ENCODE measurements at regions not wholly inside any gene's neighbourhood (a gene's known extent, or its start where the extent isn't known, plus 50 kb on each side); places are given as distances from the start of the nearest gene placed in this dataset.
"Not testable (repeated sequence)": the region's sequence is repeated elsewhere in the genome, so short reads cannot be mapped to it uniquely, and the experiment has no call there.

DNA sequence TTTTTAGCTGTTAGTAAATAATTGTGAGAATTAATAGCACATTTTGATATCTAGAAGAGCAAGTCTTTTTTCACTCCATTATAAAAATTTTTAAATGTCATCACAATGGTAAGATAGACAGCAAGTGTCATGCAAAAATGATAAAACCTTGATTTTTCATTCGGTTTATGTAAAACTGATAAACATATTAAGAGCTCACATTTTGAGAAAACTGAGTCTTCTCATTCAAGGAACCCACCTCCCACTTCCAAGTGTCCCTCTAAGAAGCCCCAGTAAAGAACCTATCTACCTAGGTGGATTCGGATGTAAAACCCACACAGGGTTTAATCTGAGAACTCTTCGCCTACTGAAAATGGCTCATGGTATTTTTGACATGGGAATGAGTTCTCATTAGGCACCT is 87.1 kb upstream of the CCDC180 start:
- peak; percentile 5; the same call in 2 of the 3 replicates for ATAC-seq
- peaks cover 38% of the 10 kb centered on the region for H3K4me1 Mint-ChIP-seq
- not testable (repeated sequence) for H3F3A ChIP-seq (replicated peaks; ENCODE audit: low read depth); H3K9me3 Mint-ChIP-seq; DNase-seq (ENCODE audit: low spot score); H2AFZ ChIP-seq; H3K27me3 ChIP-seq (ENCODE audit: insufficient read depth); H3K9me2 ChIP-seq (ENCODE audit: insufficient read depth); H3K36me3 ChIP-seq (ENCODE audit: insufficient read depth); H4K20me1 ChIP-seq (replicated peaks; ENCODE audit: insufficient read depth)
- peak overlapping the region; percentile 83 for H3K4me3 Mint-ChIP-seq
- peak overlapping the region; percentile 99 for H3K27ac Mint-ChIP-seq
- peaks cover 50% of the 10 kb centered on the region for H3K27me3 Mint-ChIP-seq (ENCODE audit: insufficient read depth, low read depth, poor library complexity)
- H3K36me3 Mint-ChIP-seq (ENCODE audit: low read depth) = peaks cover 55% of the 10 kb centered on the region
- H3K79me2 ChIP-seq (replicated peaks; ENCODE audit: insufficient read depth) = peaks cover 79% of the 10 kb centered on the region
- H3K4me1 ChIP-seq (ENCODE audit: insufficient read depth) = peaks cover 31% of the 10 kb centered on the region
- peak overlapping the region; percentile 49 for H3K4me3 ChIP-seq
- peak overlapping the region; percentile 98 for H3K27ac ChIP-seq (ENCODE audit: low read depth)
- H3K4me2 ChIP-seq = peak overlapping the region; percentile 69

GRCh38 chr9:97219443-97220140 is 87.9 kb upstream of the CCDC180 start:
- H3F3A ChIP-seq (replicated peaks; ENCODE audit: low read depth); H3K36me3 ChIP-seq (ENCODE audit: insufficient read depth); ATAC-seq; H3K9me2 ChIP-seq (ENCODE audit: insufficient read depth); H4K20me1 ChIP-seq (replicated peaks; ENCODE audit: insufficient read depth); H3K9me3 Mint-ChIP-seq; H2AFZ ChIP-seq; H3K27me3 ChIP-seq (ENCODE audit: insufficient read depth): not testable (repeated sequence)
- H3K27ac Mint-ChIP-seq = peak overlapping the region; percentile 99
- H3K27me3 Mint-ChIP-seq (ENCODE audit: insufficient read depth, low read depth, poor library complexity) = peaks cover 54% of the 10 kb centered on the region
- peak overlapping the region; percentile 69 for H3K4me2 ChIP-seq
- TF ChIP-seq NANOG (IDR thresholded peaks at IDR 0.05; ENCODE audit: borderline replicate concordance) (peak; percentile 97), POLR2AphosphoS5 (IDR thresholded peaks at IDR 0.05; ENCODE audit: low read depth) (peak; percentile 68)
- H3K4me3 ChIP-seq = peak overlapping the region; percentile 49
- peak overlapping the region; percentile 83 for H3K4me3 Mint-ChIP-seq
- peaks cover 36% of the 10 kb centered on the region for H3K4me1 Mint-ChIP-seq
- H3K36me3 Mint-ChIP-seq (ENCODE audit: low read depth) = peaks cover 64% of the 10 kb centered on the region
- peak overlapping the region; percentile 98 for H3K27ac ChIP-seq (ENCODE audit: low read depth)
- H3K79me2 ChIP-seq (replicated peaks; ENCODE audit: insufficient read depth) = peaks cover 83% of the 10 kb centered on the region
- peaks cover 28% of the 10 kb centered on the region for H3K4me1 ChIP-seq (ENCODE audit: insufficient read depth)
- DNase-seq (ENCODE audit: low spot score) = peak; percentile 82

DNA sequence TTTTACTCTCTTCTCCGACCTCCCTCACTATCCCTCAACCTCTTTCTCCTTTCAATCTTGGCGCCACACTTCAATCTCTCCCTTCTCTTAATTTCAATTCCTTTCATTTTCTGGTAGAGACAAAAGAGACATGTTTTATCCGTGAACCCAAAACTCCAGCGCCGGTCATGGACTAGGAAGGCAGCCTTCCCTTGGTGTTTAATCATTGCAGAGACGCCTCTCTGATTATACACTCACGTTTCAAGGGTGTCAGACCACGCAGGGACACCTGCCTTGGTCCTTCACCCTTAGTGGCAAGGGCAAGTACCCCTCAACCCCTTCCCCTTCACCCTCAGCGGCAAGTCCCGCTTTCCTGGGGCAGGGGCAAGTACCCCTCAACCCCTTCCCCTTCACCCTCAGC is 92.3 kb upstream of the CCDC180 start:
- H3K27ac ChIP-seq (ENCODE audit: low read depth) = peak overlapping the region; percentile 99
- not testable (repeated sequence) for H4K20me1 ChIP-seq (replicated peaks; ENCODE audit: insufficient read depth); H3K36me3 ChIP-seq (ENCODE audit: insufficient read depth); DNase-seq (ENCODE audit: low spot score); ATAC-seq; H3K9me2 ChIP-seq (ENCODE audit: insufficient read depth); H3K27me3 ChIP-seq (ENCODE audit: insufficient read depth); H3F3A ChIP-seq (replicated peaks; ENCODE audit: low read depth); H2AFZ ChIP-seq
- peaks cover 85% of the 10 kb centered on the region for H3K36me3 Mint-ChIP-seq (ENCODE audit: low read depth)
- 0 out of 2 replicates have a peak, but pooled peaks have one; percentile 12 for TF ChIP-seq POLR2AphosphoS5 (IDR thresholded peaks at IDR 0.05; ENCODE audit: low read depth)
- H3K27ac Mint-ChIP-seq = peak overlapping the region; percentile 93
- peaks cover 15% of the 10 kb centered on the region for H3K9me3 Mint-ChIP-seq
- peaks cover 35% of the 10 kb centered on the region for H3K4me1 ChIP-seq (ENCODE audit: insufficient read depth)
- H3K4me3 Mint-ChIP-seq = peak overlapping the region; percentile 83
- peaks cover 32% of the 10 kb centered on the region for H3K4me1 Mint-ChIP-seq
- H3K27me3 Mint-ChIP-seq (ENCODE audit: insufficient read depth, low read depth, poor library complexity) = peaks cover 36% of the 10 kb centered on the region
- peaks cover 90% of the 10 kb centered on the region for H3K79me2 ChIP-seq (replicated peaks; ENCODE audit: insufficient read depth)
- peak overlapping the region; percentile 88 for H3K4me3 ChIP-seq
- peak overlapping the region; percentile 66 for H3K4me2 ChIP-seq

- not testable (repeated sequence) for H3K36me3 ChIP-seq (ENCODE audit: insufficient read depth); H4K20me1 ChIP-seq (replicated peaks; ENCODE audit: insufficient read depth); ATAC-seq; H3K27me3 ChIP-seq (ENCODE audit: insufficient read depth); H2AFZ ChIP-seq; H3K9me2 ChIP-seq (ENCODE audit: insufficient read depth); H3F3A ChIP-seq (replicated peaks; ENCODE audit: low read depth)
- H3K4me1 Mint-ChIP-seq = peaks cover 32% of the 10 kb centered on the region
- Histone ChIP-seq H3K4me3 (peak overlapping the region; percentile 88), H3K4me1 (ENCODE audit: insufficient read depth) (peaks cover 35% of the 10 kb centered on the region), H3K79me2 (replicated peaks; ENCODE audit: insufficient read depth) (peaks cover 92% of the 10 kb centered on the region), H3K27ac (ENCODE audit: low read depth) (peak overlapping the region; percentile 99), H3K4me2 (peak overlapping the region; percentile 66)
- H3K27ac Mint-ChIP-seq = peak overlapping the region; percentile 93
- peaks cover 18% of the 10 kb centered on the region for H3K9me3 Mint-ChIP-seq
- TF ChIP-seq NANOG (IDR thresholded peaks at IDR 0.05; ENCODE audit: borderline replicate concordance) = peak; percentile 94
- peak; percentile 50 for TF ChIP-seq POLR2AphosphoS5 (IDR thresholded peaks at IDR 0.05; ENCODE audit: low read depth)
- DNase-seq (ENCODE audit: low spot score) = peak; percentile 36
- H3K4me3 Mint-ChIP-seq = peak overlapping the region; percentile 83
- peaks cover 85% of the 10 kb centered on the region for H3K36me3 Mint-ChIP-seq (ENCODE audit: low read depth)
- peaks cover 31% of the 10 kb centered on the region for H3K27me3 Mint-ChIP-seq (ENCODE audit: insufficient read depth, low read depth, poor library complexity)
Observed at GRCh38 chr9:97214556-97214955, 92.9 kb upstream of the CCDC180 start.

DNA sequence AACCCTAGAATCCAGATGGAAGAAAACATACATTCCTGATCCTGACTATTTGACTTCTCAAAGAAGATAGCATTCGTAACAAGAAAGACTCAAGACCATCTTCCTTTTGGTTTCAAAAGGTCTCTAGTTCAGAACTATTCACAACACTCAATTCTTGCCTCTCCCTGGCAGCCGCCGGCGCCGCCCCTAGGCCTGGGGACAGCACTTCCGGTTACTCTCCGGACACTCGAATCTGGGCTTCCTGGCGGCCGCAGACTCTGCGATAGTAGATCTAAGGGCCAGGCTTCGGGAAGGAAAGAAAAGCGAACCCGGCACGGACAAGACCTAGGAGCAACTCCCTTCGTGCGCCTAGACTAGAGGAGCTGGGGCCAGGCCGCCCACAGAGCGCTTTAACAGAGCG is 107.8 kb upstream of the CCDC180 start:
- peaks cover 59% of the 10 kb centered on the region for H3K9me3 Mint-ChIP-seq

DNA sequence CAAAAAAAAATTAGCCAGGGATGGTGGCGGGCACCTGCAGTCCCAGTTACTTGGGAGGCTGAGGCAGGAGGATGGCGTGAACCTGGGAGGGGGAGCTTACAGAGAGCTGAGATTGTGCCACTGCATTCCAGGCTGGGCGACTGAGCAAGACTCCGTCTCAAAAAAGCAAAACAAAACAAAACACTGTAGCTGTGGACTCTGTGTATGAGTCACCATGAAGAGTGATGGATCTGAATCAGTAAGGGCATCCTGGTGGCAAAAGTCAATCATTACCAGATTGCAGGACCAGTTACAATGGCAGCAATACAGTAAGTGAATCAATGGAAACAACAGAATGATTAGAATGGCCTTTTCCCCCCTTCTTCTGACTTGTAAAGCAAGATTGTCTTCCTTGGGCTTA is 113.7 kb upstream of the CCDC180 start:
- Mint-ChIP-seq H3K36me3 (ENCODE audit: low read depth) (peaks cover 59% of the 10 kb centered on the region), H3K27ac (peak overlapping the region; percentile 84), H3K4me1 (peaks cover 14% of the 10 kb centered on the region; the same call in 2 of the 3 replicates)
- H4K20me1 ChIP-seq (replicated peaks; ENCODE audit: insufficient read depth); ATAC-seq; H3F3A ChIP-seq (replicated peaks; ENCODE audit: low read depth); H3K4me1 ChIP-seq (ENCODE audit: insufficient read depth); H3K4me3 ChIP-seq; H3K27me3 Mint-ChIP-seq (ENCODE audit: insufficient read depth, low read depth, poor library complexity); H3K4me2 ChIP-seq; DNase-seq (ENCODE audit: low spot score); H2AFZ ChIP-seq; H3K9me2 ChIP-seq (ENCODE audit: insufficient read depth); H3K4me3 Mint-ChIP-seq; H3K27me3 ChIP-seq (ENCODE audit: insufficient read depth); H3K9me3 Mint-ChIP-seq: not testable (repeated sequence)
- H3K36me3 ChIP-seq (ENCODE audit: insufficient read depth) = peaks cover 21% of the 10 kb centered on the region
- peaks cover 21% of the 10 kb centered on the region; the same call in 1 of the 2 replicates for H3K79me2 ChIP-seq (replicated peaks; ENCODE audit: insufficient read depth)
- H3K27ac ChIP-seq (ENCODE audit: low read depth) = peak overlapping the region; percentile 76; the same call in 1 of the 2 replicates

More for the DNA sequence above, 107.8 kb upstream of the CCDC180 start:
- H3K27me3 Mint-ChIP-seq (ENCODE audit: insufficient read depth, low read depth, poor library complexity); DNase-seq (ENCODE audit: low spot score); H2AFZ ChIP-seq; H3K27ac Mint-ChIP-seq; H4K20me1 ChIP-seq (replicated peaks; ENCODE audit: insufficient read depth); H3K9me2 ChIP-seq (ENCODE audit: insufficient read depth); H3K4me3 Mint-ChIP-seq; H3K4me1 Mint-ChIP-seq; H3K4me1 ChIP-seq (ENCODE audit: insufficient read depth); H3K27me3 ChIP-seq (ENCODE audit: insufficient read depth); H3F3A ChIP-seq (replicated peaks; ENCODE audit: low read depth); H3K27ac ChIP-seq (ENCODE audit: low read depth); H3K4me3 ChIP-seq; H3K4me2 ChIP-seq: not testable (repeated sequence)
- ATAC-seq = peak; percentile 45; the same call in 1 of the 3 replicates
- H3K79me2 ChIP-seq (replicated peaks; ENCODE audit: insufficient read depth) = peaks cover 55% of the 10 kb centered on the region
- H3K36me3 Mint-ChIP-seq (ENCODE audit: low read depth) = peaks cover 70% of the 10 kb centered on the region
- peaks cover 55% of the 10 kb centered on the region for H3K36me3 ChIP-seq (ENCODE audit: insufficient read depth)
